Naive B cell (primary cell): ENCODE measurements at regions not wholly inside any gene's neighbourhood (a gene's known extent, or its start where the extent isn't known, plus 50 kb on each side); places are given as distances from the start of the nearest gene placed in this dataset.

Source experiments
- ATAC-seq, 2 donors: fragments of 150-1000 bp; cut with Tn5 transposase; 2 replicates each; pipeline ENCODE4 v1.10.0; 2021; ENCODE audit warnings: low read depth in 2 of 2, mild to moderate bottlenecking in 2 of 2, moderate library complexity in 2 of 2
- DNase-seq: peaks from one replicate; pipeline ENCODE4 v3.0.0; 2022
- H3K27ac Mint-ChIP-seq, 6 donors: one replicate each; pipeline ENCODE4 v1.8.0; 2020 to 2022; ENCODE audit warnings: mild to moderate bottlenecking in 6 of 6, mixed read lengths in 6 of 6, moderate library complexity in 5 of 6, inconsistent platforms in 2 of 6
- H3K27me3 Mint-ChIP-seq, 3 donors: one replicate each; pipeline ENCODE4 v1.8.0; 2021 to 2022; ENCODE audit warnings: mixed read lengths in 3 of 3, mild to moderate bottlenecking in 1 of 3
- H3K36me3 Mint-ChIP-seq, 2 donors: one replicate each; pipeline ENCODE4 v1.8.0; 2020 to 2022; ENCODE audit warnings: mixed read lengths in 2 of 2, inconsistent platforms in 1 of 2, mild to moderate bottlenecking in 1 of 2
- H3K4me1 Mint-ChIP-seq, 3 donors: one replicate each; pipeline ENCODE4 v1.8.0; 2020 to 2022; ENCODE audit warnings: mixed read lengths in 3 of 3, inconsistent platforms in 1 of 3, mild to moderate bottlenecking in 1 of 3, moderate library complexity in 1 of 3
- H3K4me3 Mint-ChIP-seq, 8 donors: one replicate each; pipeline ENCODE4 v1.8.0; 2020 to 2022; ENCODE audit warnings: mild to moderate bottlenecking in 8 of 8, mixed read lengths in 8 of 8, moderate library complexity in 8 of 8, inconsistent platforms in 2 of 8
- H3K9me3 Mint-ChIP-seq, 7 donors: one replicate each; pipeline ENCODE4 v1.8.0; 2020 to 2022; ENCODE audit warnings: mixed read lengths in 7 of 7, mild to moderate bottlenecking in 5 of 7, inconsistent platforms in 2 of 7, moderate library complexity in 1 of 7

GRCh38 chr4:64584981-64585557 lies 175.8 kb upstream of the TECRL start:
- no peak for ATAC-seq
- no peaks in the 10 kb centered on the region for H3K36me3 Mint-ChIP-seq
- no peaks in the 10 kb centered on the region for H3K27me3 Mint-ChIP-seq
- no peaks in the 10 kb centered on the region for H3K4me1 Mint-ChIP-seq
- no peak overlapping the region for H3K4me3 Mint-ChIP-seq
- DNase-seq: no peak
- H3K27ac Mint-ChIP-seq: no peak overlapping the region
- H3K9me3 Mint-ChIP-seq: peaks cover 0 to 10% (median 5%) of the 10 kb centered on the region in 7 donors

- peaks cover 0 to 4% (median 0%) of the 10 kb centered on the region in 7 donors for H3K9me3 Mint-ChIP-seq
- ATAC-seq (no peak), DNase-seq (no peak)
- H3K27me3 Mint-ChIP-seq: no peaks in the 10 kb centered on the region
- H3K4me3 Mint-ChIP-seq: no peak overlapping the region
- H3K36me3 Mint-ChIP-seq: no peaks in the 10 kb centered on the region
- H3K4me1 Mint-ChIP-seq: no peaks in the 10 kb centered on the region
- H3K27ac Mint-ChIP-seq: no peak overlapping the region
These were observed 174.9 kb upstream of the TECRL start for GRCh38 chr4:64584125-64584524.

- Mint-ChIP-seq H3K4me3 (no peak overlapping the region), H3K27me3 (no peaks in the 10 kb centered on the region), H3K9me3 (peaks cover 0 to 4% (median 0%) of the 10 kb centered on the region in 7 donors), H3K36me3 (no peaks in the 10 kb centered on the region), H3K4me1 (no peaks in the 10 kb centered on the region), H3K27ac (no peak overlapping the region)
- no peak for DNase-seq
- ATAC-seq: no peak
These were observed 173.2 kb upstream of the TECRL start for GRCh38 chr4:64582492-64582891.

- Mint-ChIP-seq H3K9me3 (peaks cover 0 to 4% (median 0%) of the 10 kb centered on the region in 7 donors), H3K36me3 (no peaks in the 10 kb centered on the region), H3K4me1 (no peaks in the 10 kb centered on the region), H3K27ac (no peak overlapping the region), H3K4me3 (no peak overlapping the region), H3K27me3 (no peaks in the 10 kb centered on the region)
- ATAC-seq: no peak
- no peak for DNase-seq
These were observed 172.2 kb upstream of the TECRL start for GRCh38 chr4:64581422-64581821.

GRCh38 chr4:64564126-64564525 lies 154.9 kb upstream of the TECRL start:
- Mint-ChIP-seq H3K4me1 (no peaks in the 10 kb centered on the region), H3K27ac (no peak overlapping the region), H3K4me3 (no peak overlapping the region), H3K9me3 (peaks cover 0 to 5% (median 2%) of the 10 kb centered on the region in 7 donors), H3K27me3 (no peaks in the 10 kb centered on the region), H3K36me3 (no peaks in the 10 kb centered on the region)
- DNase-seq: no peak
- no peak for ATAC-seq

- Mint-ChIP-seq H3K27me3 (no peaks in the 10 kb centered on the region), H3K4me3 (no peak overlapping the region), H3K36me3 (no peaks in the 10 kb centered on the region), H3K4me1 (no peaks in the 10 kb centered on the region), H3K27ac (no peak overlapping the region), H3K9me3 (peaks cover 0 to 5% (median 3%) of the 10 kb centered on the region in 7 donors)
- DNase-seq (no peak), ATAC-seq (no peak)
These were observed 150.3 kb upstream of the TECRL start for GRCh38 chr4:64559571-64559970.

GRCh38 chr4:64551125-64551524 lies 141.9 kb upstream of the TECRL start:
- Mint-ChIP-seq H3K27me3 (no peaks in the 10 kb centered on the region), H3K36me3 (no peaks in the 10 kb centered on the region), H3K27ac (no peak overlapping the region), H3K4me1 (no peaks in the 10 kb centered on the region), H3K4me3 (no peak overlapping the region), H3K9me3 (peaks cover 0 to 4% (median 0%) of the 10 kb centered on the region in 7 donors)
- ATAC-seq: no peak
- DNase-seq: no peak

- H3K27me3 Mint-ChIP-seq: no peaks in the 10 kb centered on the region
- H3K36me3 Mint-ChIP-seq: no peaks in the 10 kb centered on the region
- H3K27ac Mint-ChIP-seq: no peak overlapping the region
- ATAC-seq (no peak), DNase-seq (no peak)
- H3K4me1 Mint-ChIP-seq: no peaks in the 10 kb centered on the region
- H3K9me3 Mint-ChIP-seq: no peaks in the 10 kb centered on the region
- no peak overlapping the region for H3K4me3 Mint-ChIP-seq
These were observed 136.3 kb upstream of the TECRL start for GRCh38 chr4:64545593-64545992.

- Mint-ChIP-seq H3K4me1 (no peaks in the 10 kb centered on the region), H3K36me3 (no peaks in the 10 kb centered on the region), H3K27me3 (no peaks in the 10 kb centered on the region), H3K9me3 (no peaks in the 10 kb centered on the region), H3K27ac (no peak overlapping the region), H3K4me3 (no peak overlapping the region)
- DNase-seq (peak; percentile 1), ATAC-seq (no peak)
These were observed 130.1 kb upstream of the TECRL start for GRCh38 chr4:64539234-64539849.

- peak overlapping the region in 2 of 6 donors; percentile 67 to 90 for H3K27ac Mint-ChIP-seq
- no peaks in the 10 kb centered on the region for H3K9me3 Mint-ChIP-seq
- H3K4me1 Mint-ChIP-seq: no peaks in the 10 kb centered on the region
- no peaks in the 10 kb centered on the region for H3K27me3 Mint-ChIP-seq
- ATAC-seq (no peak), DNase-seq (no peak)
- no peak overlapping the region for H3K4me3 Mint-ChIP-seq
- no peaks in the 10 kb centered on the region for H3K36me3 Mint-ChIP-seq
These were observed 129.0 kb upstream of the TECRL start for GRCh38 chr4:64538219-64538618.

GRCh38 chr4:64533637-64534036 lies 124.4 kb upstream of the TECRL start:
- Mint-ChIP-seq H3K27me3 (no peaks in the 10 kb centered on the region), H3K4me3 (no peak overlapping the region), H3K27ac (no peak overlapping the region), H3K9me3 (peaks cover 0 to 2% (median 0%) of the 10 kb centered on the region in 7 donors), H3K36me3 (no peaks in the 10 kb centered on the region), H3K4me1 (no peaks in the 10 kb centered on the region)
- ATAC-seq (no peak), DNase-seq (no peak)

GRCh38 chr4:64533159-64533558 lies 123.9 kb upstream of the TECRL start:
- Mint-ChIP-seq H3K27me3 (no peaks in the 10 kb centered on the region), H3K9me3 (peaks cover 0 to 2% (median 0%) of the 10 kb centered on the region in 7 donors), H3K27ac (no peak overlapping the region), H3K36me3 (no peaks in the 10 kb centered on the region), H3K4me1 (no peaks in the 10 kb centered on the region), H3K4me3 (no peak overlapping the region)
- ATAC-seq (no peak), DNase-seq (no peak)

GRCh38 chr4:64520421-64520820 lies 111.2 kb upstream of the TECRL start:
- Mint-ChIP-seq H3K9me3 (peaks cover 0 to 2% (median 0%) of the 10 kb centered on the region in 7 donors), H3K27ac (no peak overlapping the region), H3K27me3 (no peaks in the 10 kb centered on the region), H3K4me1 (no peaks in the 10 kb centered on the region), H3K36me3 (no peaks in the 10 kb centered on the region), H3K4me3 (no peak overlapping the region)
- no peak for DNase-seq
- ATAC-seq: no peak

- no peaks in the 10 kb centered on the region for H3K27me3 Mint-ChIP-seq
- no peak for ATAC-seq
- H3K9me3 Mint-ChIP-seq: peaks cover 0 to 2% (median 0%) of the 10 kb centered on the region in 7 donors
- H3K4me3 Mint-ChIP-seq: no peak overlapping the region
- DNase-seq: no peak
- no peaks in the 10 kb centered on the region for H3K36me3 Mint-ChIP-seq
- no peaks in the 10 kb centered on the region for H3K4me1 Mint-ChIP-seq
- H3K27ac Mint-ChIP-seq: no peak overlapping the region
These were observed 109.3 kb upstream of the TECRL start for GRCh38 chr4:64518600-64518999.
